Osteoblast (primary cell): ENCODE measurements at regions not wholly inside any gene's neighbourhood (a gene's known extent, or its start where the extent isn't known, plus 50 kb on each side); places are given as distances from the start of the nearest gene placed in this dataset.
A peak's percentile ranks its signal among the peaks of the same experiment; 100 is the strongest.

Experiments used
- DNase-seq: peaks from one replicate; pipeline ENCODE4 v3.0.0; 2011; ENCODE audit warnings: low spot score, mixed read lengths; ENCODE audit not compliant: insufficient read length; ENCODE audit errors: missing footprints
- H2AFZ ChIP-seq: 2 replicates; pipeline ENCODE4 v1.6.0; 2011; ENCODE audit warnings: mild to moderate bottlenecking, low read length
- H3K27ac ChIP-seq: 2 replicates; pipeline ENCODE4 v1.5.1; 2011; ENCODE audit warnings: mild to moderate bottlenecking, low read depth, low read length, moderate library complexity
- H3K27me3 ChIP-seq: 2 replicates; pipeline ENCODE4 v1.6.0; 2012; ENCODE audit warnings: mild to moderate bottlenecking, control low read depth, inconsistent platforms, low read length, moderate library complexity; ENCODE audit not compliant: insufficient read depth
- H3K36me3 ChIP-seq: 2 replicates; pipeline ENCODE4 v1.5.1; 2011; ENCODE audit warnings: mild to moderate bottlenecking, low read length, control low read depth, moderate library complexity; ENCODE audit not compliant: insufficient read depth
- H3K4me1 ChIP-seq: 2 replicates; pipeline ENCODE4 v1.5.1; 2011; ENCODE audit warnings: mild to moderate bottlenecking, low read length, control low read depth, moderate library complexity; ENCODE audit not compliant: insufficient read depth
- H3K4me2 ChIP-seq: 2 replicates; pipeline ENCODE4 v1.6.0; 2011; ENCODE audit warnings: mild to moderate bottlenecking, low read length; ENCODE audit not compliant: insufficient read depth
- H3K4me3 ChIP-seq: fragments of 200-600 bp; sonication (generic); 3 replicates; pipeline ENCODE4 v1.5.1; 2012; ENCODE audit warnings: mild to moderate bottlenecking, low read length, inconsistent platforms; ENCODE audit not compliant: insufficient read depth
- H3K79me2 ChIP-seq: 2 replicates; pipeline ENCODE4 v1.6.0; 2012; ENCODE audit warnings: mild to moderate bottlenecking, low read length, control low read depth, inconsistent platforms; ENCODE audit not compliant: insufficient read depth
- H3K9me3 ChIP-seq: 2 replicates; pipeline ENCODE4 v1.5.1; 2011; ENCODE audit warnings: low read depth, low read length, control low read depth
- H4K20me1 ChIP-seq: 2 replicates; pipeline ENCODE4 v1.6.0; 2012; ENCODE audit warnings: mild to moderate bottlenecking, low read length, control low read depth; ENCODE audit not compliant: insufficient read depth
- TF ChIP-seq, protein P1 (sequence below): IDR thresholded peaks from 2 replicates; pipeline ENCODE4 v1.5.1; 2011; ENCODE audit warnings: mild to moderate bottlenecking, low read depth, low read length, moderate library complexity; ENCODE audit errors: extremely low read depth

GRCh38 chr7:26097837-26098668 lies 53.9 kb upstream of the NFE2L3 start:
- H2AFZ ChIP-seq, result peak overlapping the region; percentile 8
- TF ChIP-seq, protein P1, sequence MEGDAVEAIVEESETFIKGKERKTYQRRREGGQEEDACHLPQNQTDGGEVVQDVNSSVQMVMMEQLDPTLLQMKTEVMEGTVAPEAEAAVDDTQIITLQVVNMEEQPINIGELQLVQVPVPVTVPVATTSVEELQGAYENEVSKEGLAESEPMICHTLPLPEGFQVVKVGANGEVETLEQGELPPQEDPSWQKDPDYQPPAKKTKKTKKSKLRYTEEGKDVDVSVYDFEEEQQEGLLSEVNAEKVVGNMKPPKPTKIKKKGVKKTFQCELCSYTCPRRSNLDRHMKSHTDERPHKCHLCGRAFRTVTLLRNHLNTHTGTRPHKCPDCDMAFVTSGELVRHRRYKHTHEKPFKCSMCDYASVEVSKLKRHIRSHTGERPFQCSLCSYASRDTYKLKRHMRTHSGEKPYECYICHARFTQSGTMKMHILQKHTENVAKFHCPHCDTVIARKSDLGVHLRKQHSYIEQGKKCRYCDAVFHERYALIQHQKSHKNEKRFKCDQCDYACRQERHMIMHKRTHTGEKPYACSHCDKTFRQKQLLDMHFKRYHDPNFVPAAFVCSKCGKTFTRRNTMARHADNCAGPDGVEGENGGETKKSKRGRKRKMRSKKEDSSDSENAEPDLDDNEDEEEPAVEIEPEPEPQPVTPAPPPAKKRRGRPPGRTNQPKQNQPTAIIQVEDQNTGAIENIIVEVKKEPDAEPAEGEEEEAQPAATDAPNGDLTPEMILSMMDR, result no peak
- no peaks in the 10 kb centered on the region for H3K9me3 ChIP-seq
- no peaks in the 10 kb centered on the region for H4K20me1 ChIP-seq
- no peak overlapping the region for H3K4me3 ChIP-seq
- H3K27ac ChIP-seq, result no peak overlapping the region
- H3K79me2 ChIP-seq, result no peaks in the 10 kb centered on the region
- peaks cover 3% of the 10 kb centered on the region for H3K27me3 ChIP-seq
- DNase-seq, result no peak
- H3K4me2 ChIP-seq, result no peak overlapping the region
- H3K4me1 ChIP-seq, result peaks cover 5% of the 10 kb centered on the region
- no peaks in the 10 kb centered on the region for H3K36me3 ChIP-seq

DNA sequence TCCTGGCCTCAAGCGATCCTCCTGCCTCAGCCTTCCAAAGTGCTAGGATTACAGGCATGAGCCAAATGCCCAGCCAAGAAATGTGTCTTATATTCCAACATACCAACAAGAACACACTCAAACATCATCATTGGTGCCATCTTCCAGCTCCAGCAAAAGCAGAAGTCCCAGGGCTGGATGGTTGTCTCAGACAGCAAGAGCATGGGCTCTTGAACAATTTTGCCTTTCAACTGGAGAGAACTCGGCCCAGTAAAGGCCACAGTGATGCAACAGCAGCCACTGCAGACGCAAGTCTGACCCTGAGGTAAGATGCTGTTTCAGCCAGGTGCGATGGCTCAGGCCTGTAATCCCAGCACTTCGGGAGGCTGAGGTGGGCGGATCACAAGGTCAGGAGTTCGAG lies 52.8 kb upstream of the NFE2L3 start:
- Histone ChIP-seq H4K20me1 (no peaks in the 10 kb centered on the region), H3K4me3 (no peak overlapping the region), H3K36me3 (no peaks in the 10 kb centered on the region), H3K27me3 (peaks cover 1% of the 10 kb centered on the region), H3K4me1 (peaks cover 5% of the 10 kb centered on the region), H2AFZ (no peak overlapping the region), H3K4me2 (no peak overlapping the region), H3K27ac (no peak overlapping the region), H3K9me3 (no peaks in the 10 kb centered on the region), H3K79me2 (no peaks in the 10 kb centered on the region)
- TF ChIP-seq, protein P1, result no peak
- no peak for DNase-seq

DNA sequence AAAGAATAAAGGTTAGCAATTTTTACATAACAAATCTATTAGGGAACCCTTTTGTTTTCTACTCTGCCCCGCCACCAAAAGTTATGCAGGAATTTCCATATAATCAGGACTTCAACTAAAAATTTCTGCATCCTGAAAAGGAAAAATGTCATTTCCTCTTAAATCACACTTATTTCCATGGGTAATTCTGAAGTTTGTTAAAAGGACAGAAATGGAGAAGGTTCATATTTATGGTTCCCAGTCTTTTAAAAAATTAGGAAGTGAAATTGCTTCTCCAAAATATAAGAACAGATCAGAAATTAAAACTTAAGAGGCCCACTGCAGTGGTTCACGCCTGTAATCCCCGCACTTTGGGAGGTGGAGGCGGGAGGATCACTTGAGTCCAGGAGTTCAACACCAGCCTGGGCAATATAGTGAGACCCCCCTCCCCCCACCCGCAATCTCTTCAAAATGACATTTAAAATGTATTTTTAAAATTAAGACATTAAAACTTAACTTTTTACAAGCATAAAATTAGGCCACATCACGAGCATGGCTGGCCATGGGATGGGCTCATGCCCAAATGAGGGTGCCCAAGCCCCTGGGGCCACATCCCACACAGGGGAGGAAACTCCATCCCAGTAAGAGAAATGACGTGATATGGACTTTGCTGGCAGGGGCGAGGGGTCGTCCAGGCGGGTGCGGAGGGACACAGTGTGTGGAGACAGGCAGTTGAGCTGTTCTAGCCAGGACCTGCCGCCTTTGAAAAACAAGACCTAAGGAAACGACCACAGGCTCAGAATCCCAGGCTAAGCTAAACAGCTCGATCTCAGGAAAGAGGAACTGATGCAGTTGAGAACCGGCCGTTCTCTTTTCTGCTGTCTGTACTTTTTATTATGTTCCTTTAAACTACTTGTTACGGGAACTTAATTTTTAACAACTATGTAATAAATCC lies 51.3 kb upstream of the NFE2L3 start:
- peak overlapping the region; percentile 75 for H3K4me2 ChIP-seq
- peak overlapping the region; percentile 87 for H2AFZ ChIP-seq
- H3K4me1 ChIP-seq, result peaks cover 5% of the 10 kb centered on the region
- no peaks in the 10 kb centered on the region for H3K36me3 ChIP-seq
- no peak for DNase-seq
- H3K4me3 ChIP-seq, result peak overlapping the region; percentile 58
- no peaks in the 10 kb centered on the region for H4K20me1 ChIP-seq
- no peaks in the 10 kb centered on the region for H3K9me3 ChIP-seq
- no peaks in the 10 kb centered on the region for H3K79me2 ChIP-seq
- TF ChIP-seq, protein P1, result no peak
- no peaks in the 10 kb centered on the region for H3K27me3 ChIP-seq
- no peak overlapping the region for H3K27ac ChIP-seq
